ENCODE measurements at regions not wholly inside any gene's neighbourhood (a gene's known extent, or its start where the extent isn't known, plus 50 kb on each side); places are given as distances from the start of the nearest gene placed in this dataset.

GRCh38 chr14:46582826-46583225, 68.8 kb downstream of the RPL10L start (continued):
- TF ChIP-seq REST (IDR thresholded peaks at IDR 0.05; ENCODE audit: low read depth, low read length) (no peak), RAD21 (IDR thresholded peaks at IDR 0.05; ENCODE audit: low read length) (no peak), MEF2A (IDR thresholded peaks at IDR 0.05; ENCODE audit: borderline replicate concordance, low read depth) (no peak), TCF12 (IDR thresholded peaks at IDR 0.05) (no peak), IRF3 (IDR thresholded peaks at IDR 0.05; ENCODE audit: low read depth, low read length) (no peak)

- TF ChIP-seq SMC3 (IDR thresholded peaks at IDR 0.05; ENCODE audit: low read depth, low read length): peak; percentile 37
- peak; percentile 53 for TF ChIP-seq RAD21 (IDR thresholded peaks at IDR 0.05; ENCODE audit: low read length)
- no peak for TF ChIP-seq TCF12 (IDR thresholded peaks at IDR 0.05)
- TF ChIP-seq CTCF (IDR thresholded peaks at IDR 0.05): peak; percentile 60
- DNase-seq: peak; percentile 0
- H3K4me1 ChIP-seq (ENCODE audit: control insufficient read depth in 1 of 2, insufficient read depth in 2 of 2, low read depth in 1 of 2, low read length in 1 of 2): no peaks in the 10 kb centered on the region
- no peaks in the 10 kb centered on the region for H3K27me3 ChIP-seq (ENCODE audit: insufficient read depth)
- no peak overlapping the region for H3K9ac ChIP-seq
- no peaks in the 10 kb centered on the region for H3K36me3 ChIP-seq (replicated peaks in 1 of 2; ENCODE audit: control insufficient read depth in 1 of 2, insufficient read depth in 2 of 2, low read length in 1 of 2)
- H3K79me2 ChIP-seq (ENCODE audit: insufficient read depth): no peaks in the 10 kb centered on the region
- no peak overlapping the region for H3K27ac ChIP-seq (ENCODE audit: low read depth in 2 of 2, low read length in 1 of 2)
- H3K4me3 ChIP-seq (ENCODE audit: low read depth in 2 of 2, low read length in 1 of 2): no peak overlapping the region; a peak in 1 of 4 replicates
- H3K9me2 ChIP-seq: no peaks in the 10 kb centered on the region
- 18% methylated on average over 5 of the region's 5 CpGs for WGBS (ENCODE audit: low lambda C conversion rate)
- POLR2A ChIA-PET: no interaction called here
- H4K20me1 ChIP-seq (ENCODE audit: insufficient read depth): no peaks in the 10 kb centered on the region
- no peaks in the 10 kb centered on the region for H3K9me3 ChIP-seq
- no peak overlapping the region for H2AFZ ChIP-seq (ENCODE audit: low read depth)
- CTCF ChIA-PET: interaction anchor here (1.5 kb wide), 1 partner anchor 21 kb away, joined by 3 read pairs; no protein-coding TSS in a partner anchor
- no peak overlapping the region for H3K4me2 ChIP-seq
- H3F3A ChIP-seq (replicated peaks; ENCODE audit: insufficient read depth): no peaks in the 10 kb centered on the region
Measured at GRCh38 chr14:46581036-46581671, 70.4 kb downstream of the RPL10L start.

- Histone ChIP-seq H2AFZ (ENCODE audit: low read depth) (no peak overlapping the region), H4K20me1 (ENCODE audit: insufficient read depth) (no peaks in the 10 kb centered on the region), H3K9me3 (no peaks in the 10 kb centered on the region), H3K27ac (ENCODE audit: low read depth in 2 of 2, low read length in 1 of 2) (no peak overlapping the region), H3K36me3 (replicated peaks in 1 of 2; ENCODE audit: control insufficient read depth in 1 of 2, insufficient read depth in 2 of 2, low read length in 1 of 2) (no peaks in the 10 kb centered on the region), H3F3A (replicated peaks; ENCODE audit: insufficient read depth) (no peaks in the 10 kb centered on the region), H3K9ac (no peak overlapping the region), H3K79me2 (ENCODE audit: insufficient read depth) (no peaks in the 10 kb centered on the region), H3K4me3 (ENCODE audit: low read depth in 2 of 2, low read length in 1 of 2) (no peak overlapping the region), H3K9me2 (no peaks in the 10 kb centered on the region), H3K4me2 (no peak overlapping the region), H3K4me1 (ENCODE audit: control insufficient read depth in 1 of 2, insufficient read depth in 2 of 2, low read depth in 1 of 2, low read length in 1 of 2) (no peaks in the 10 kb centered on the region; a peak in 1 of 4 replicates), H3K27me3 (ENCODE audit: insufficient read depth) (no peaks in the 10 kb centered on the region)
- no peak for DNase-seq
- POLR2A ChIA-PET: no interaction called here
- CTCF ChIA-PET: no interaction called here
- WGBS (ENCODE audit: low lambda C conversion rate): 11% methylated on average over 2 of the region's 2 CpGs
- no peak for TF ChIP-seq YY1 (IDR thresholded peaks at IDR 0.05; ENCODE audit: low read depth)
- no peak for TF ChIP-seq NRF1 (IDR thresholded peaks at IDR 0.05; ENCODE audit: low read depth, low read length)
- no peak for TF ChIP-seq GATA2 (CRISPR knock-in tag; IDR thresholded peaks at IDR 0.05)
- no peak for TF ChIP-seq TEAD4 (IDR thresholded peaks at IDR 0.05; ENCODE audit: borderline replicate concordance, insufficient read depth)
- TF ChIP-seq FOXM1 (IDR thresholded peaks at IDR 0.05; ENCODE audit: low read depth): no peak
- no peak for TF ChIP-seq EP300 (IDR thresholded peaks at IDR 0.05; ENCODE audit: borderline replicate concordance in 1 of 2, low read depth in 1 of 2, low read length in 1 of 2)
- TF ChIP-seq SIN3A (IDR thresholded peaks at IDR 0.05; ENCODE audit: borderline replicate concordance, low read depth, low read length): no peak
- TF ChIP-seq MXI1 (IDR thresholded peaks at IDR 0.05; ENCODE audit: low read depth, low read length): no peak
- no peak for TF ChIP-seq EZH2phosphoT487 (IDR thresholded peaks at IDR 0.05; ENCODE audit: borderline replicate concordance, low read depth)
- no peak for TF ChIP-seq RFX5 (IDR thresholded peaks at IDR 0.05; ENCODE audit: low read length)
- no peak for TF ChIP-seq POLR2AphosphoS5 (IDR thresholded peaks at IDR 0.05; ENCODE audit: low read depth, low read length)
- TF ChIP-seq FOXJ3 (CRISPR knock-in tag; IDR thresholded peaks at IDR 0.05): no peak
Measured at GRCh38 chr14:46574978-46575375, 76.6 kb downstream of the RPL10L start.

Measured in SK-N-SH (cell line).